ENCODE measurements at regions not wholly inside any gene's neighbourhood (a gene's known extent, or its start where the extent isn't known, plus 50 kb on each side); places are given as distances from the start of the nearest gene placed in this dataset.

GRCh38 chr4:187424636-187425035, 570.9 kb upstream of the ZFP42 start:
- no peak overlapping the region for H2AFZ ChIP-seq (ENCODE audit: insufficient read depth, low read depth, low read length, poor library complexity, severe bottlenecking)
- H3K9ac ChIP-seq (ENCODE audit: low read length), result no peak overlapping the region
- CTCF ChIA-PET, result no interaction called here
- no peak overlapping the region for H3K4me3 Mint-ChIP-seq
- POLR2A ChIA-PET, result no interaction called here
- WGBS (ENCODE audit: insufficient coverage), result no CpG with 5 or more reads among the region's 1 CpG
- H3K27ac ChIP-seq (ENCODE audit: low read length in 2 of 2), result no peak overlapping the region
- ATAC-seq (ENCODE audit: low read depth) (no peak), DNase-seq (no peak)
- TF ChIP-seq CTCF (IDR thresholded peaks at IDR 0.05) (no peak), EZH2 (IDR thresholded peaks at IDR 0.05; ENCODE audit: borderline replicate concordance, insufficient read depth, low read depth, low read length, poor library complexity, severe bottlenecking) (no peak)
- intact Hi-C loops (cut with micrococcal nuclease), result no loop called here
- no peaks in the 10 kb centered on the region for H3K36me3 ChIP-seq (replicated peaks in 1 of 2; ENCODE audit: control extremely low read depth in 1 of 2, control insufficient read depth in 1 of 2, extremely low read depth in 1 of 2, insufficient read depth in 2 of 2, low read length in 1 of 2)
- H3K4me1 ChIP-seq (ENCODE audit: control insufficient read depth in 2 of 2, insufficient read depth in 2 of 2, low read length in 2 of 2), result no peaks in the 10 kb centered on the region
- no peaks in the 10 kb centered on the region for H4K20me1 ChIP-seq (ENCODE audit: control insufficient read depth, insufficient read depth, low read length, poor library complexity, severe bottlenecking)
- H3K4me1 Mint-ChIP-seq, result no peaks in the 10 kb centered on the region
- no peaks in the 10 kb centered on the region for H3K79me2 ChIP-seq (ENCODE audit: control insufficient read depth, insufficient read depth, low read length)
- H3K27me3 ChIP-seq (replicated peaks in 1 of 4; ENCODE audit: control extremely low read depth in 1 of 4, control insufficient read depth in 3 of 4, insufficient read depth in 4 of 4, low read length in 3 of 4), result no peaks in the 10 kb centered on the region
- H3K4me3 ChIP-seq (ENCODE audit: control extremely low read depth in 1 of 5, extremely low read depth in 1 of 5, insufficient read depth in 1 of 5, low read depth in 2 of 5, low read length in 4 of 5), result no peak overlapping the region
- peaks cover 0 to 16% (median 0%) of the 10 kb centered on the region in 3 donors for H3K9me3 ChIP-seq (ENCODE audit: control extremely low read depth in 1 of 3, control insufficient read depth in 2 of 3, insufficient read depth in 1 of 3, low read length in 2 of 3)
- no peak overlapping the region for H3K4me2 ChIP-seq (replicated peaks; ENCODE audit: low read depth, low read length, poor library complexity, severe bottlenecking)
- H3K27me3 Mint-ChIP-seq, result no peaks in the 10 kb centered on the region
- H3K9me3 Mint-ChIP-seq (ENCODE audit: insufficient read depth), result peaks cover 4% of the 10 kb centered on the region
- no peak overlapping the region for H3K27ac Mint-ChIP-seq

GRCh38 chr4:187426511-187426910, 569.1 kb upstream of the ZFP42 start:
- no peak overlapping the region for H3K4me2 ChIP-seq (replicated peaks; ENCODE audit: low read depth, low read length, poor library complexity, severe bottlenecking)
- WGBS (ENCODE audit: insufficient coverage), result no CpG with 5 or more reads among the region's 2 CpGs
- no peaks in the 10 kb centered on the region for H3K4me1 ChIP-seq (ENCODE audit: control insufficient read depth in 2 of 2, insufficient read depth in 2 of 2, low read length in 2 of 2)
- H3K4me1 Mint-ChIP-seq, result no peaks in the 10 kb centered on the region
- H3K27me3 Mint-ChIP-seq, result no peaks in the 10 kb centered on the region
- DNase-seq, result no peak
- no peak overlapping the region for H2AFZ ChIP-seq (ENCODE audit: insufficient read depth, low read depth, low read length, poor library complexity, severe bottlenecking)
- peaks cover 4% of the 10 kb centered on the region for H3K9me3 Mint-ChIP-seq (ENCODE audit: insufficient read depth)
- ChIA-PET CTCF (no interaction called here), POLR2A (no interaction called here)
- no peaks in the 10 kb centered on the region for H3K79me2 ChIP-seq (ENCODE audit: control insufficient read depth, insufficient read depth, low read length)
- no peak overlapping the region for H3K27ac Mint-ChIP-seq
- intact Hi-C loops (cut with micrococcal nuclease), result no loop called here
- no peak overlapping the region for H3K27ac ChIP-seq (ENCODE audit: low read length in 2 of 2)
- TF ChIP-seq EZH2 (IDR thresholded peaks at IDR 0.05; ENCODE audit: borderline replicate concordance, insufficient read depth, low read depth, low read length, poor library complexity, severe bottlenecking), result no peak
- no peak for TF ChIP-seq CTCF (IDR thresholded peaks at IDR 0.05)
- H3K36me3 ChIP-seq (replicated peaks in 1 of 2; ENCODE audit: control extremely low read depth in 1 of 2, control insufficient read depth in 1 of 2, extremely low read depth in 1 of 2, insufficient read depth in 2 of 2, low read length in 1 of 2), result no peaks in the 10 kb centered on the region
- H3K9ac ChIP-seq (ENCODE audit: low read length), result no peak overlapping the region
- no peaks in the 10 kb centered on the region for H3K27me3 ChIP-seq (replicated peaks in 1 of 4; ENCODE audit: control extremely low read depth in 1 of 4, control insufficient read depth in 3 of 4, insufficient read depth in 4 of 4, low read length in 3 of 4)
- no peak for ATAC-seq (ENCODE audit: low read depth)
- no peak overlapping the region for H3K4me3 ChIP-seq (ENCODE audit: control extremely low read depth in 1 of 5, extremely low read depth in 1 of 5, insufficient read depth in 1 of 5, low read depth in 2 of 5, low read length in 4 of 5)
- no peak overlapping the region for H3K4me3 Mint-ChIP-seq
- peaks cover 0 to 10% (median 0%) of the 10 kb centered on the region in 3 donors for H3K9me3 ChIP-seq (ENCODE audit: control extremely low read depth in 1 of 3, control insufficient read depth in 2 of 3, insufficient read depth in 1 of 3, low read length in 2 of 3)
- no peaks in the 10 kb centered on the region for H4K20me1 ChIP-seq (ENCODE audit: control insufficient read depth, insufficient read depth, low read length, poor library complexity, severe bottlenecking)

Measured in B cell (primary cell).